HUES64 (cell line): ENCODE measurements at regions not wholly inside any gene's neighbourhood (a gene's known extent, or its start where the extent isn't known, plus 50 kb on each side); places are given as distances from the start of the nearest gene placed in this dataset.

Experiments
- H3K27ac ChIP-seq: 2 replicates; pipeline ENCODE4 v1.7.0; 2013; ENCODE audit warnings: low read depth, low read length, inconsistent platforms
- H3K27me3 ChIP-seq: 2 replicates; pipeline ENCODE4 v1.6.1; 2013; ENCODE audit warnings: mild to moderate bottlenecking, low read length; ENCODE audit not compliant: insufficient read depth
- H3K36me3 ChIP-seq: 2 replicates; pipeline ENCODE4 v1.6.1; 2013; ENCODE audit warnings: mild to moderate bottlenecking, low read length; ENCODE audit not compliant: insufficient read depth
- H3K4me1 ChIP-seq: 2 replicates; pipeline ENCODE4 v1.6.1; 2013; ENCODE audit warnings: mild to moderate bottlenecking, low read length, moderate library complexity; ENCODE audit not compliant: insufficient read depth
- H3K4me3 ChIP-seq: 2 replicates; pipeline ENCODE4 v1.5.1; 2013; ENCODE audit warnings: mild to moderate bottlenecking, low read length, moderate library complexity
- H3K9ac ChIP-seq: 2 replicates; pipeline ENCODE4 v1.6.1; 2013; ENCODE audit warnings: mild to moderate bottlenecking, low read depth, low read length
- H3K9me3 ChIP-seq: 2 replicates; pipeline ENCODE4 v1.6.1; 2013; ENCODE audit warnings: low read depth, low read length; ENCODE audit not compliant: insufficient read depth
- WGBS: fragments of 150-250, 120-280 bp; methylation state at CpG from one replicate; pipeline ENCODE4 v1.1.7; 2013; ENCODE audit warnings: missing lambda C conversion rate; 5-methylcytosine and 5-hydroxymethylcytosine counted together

- no peaks in the 10 kb centered on the region for H3K36me3 ChIP-seq
- H3K4me1 ChIP-seq = peaks cover 7% of the 10 kb centered on the region; the same call in 1 of the 2 replicates
- 93% methylated on average over 14 of the region's 14 CpGs for WGBS
- no peaks in the 10 kb centered on the region for H3K9me3 ChIP-seq
- H3K27me3 ChIP-seq = no peaks in the 10 kb centered on the region
- H3K27ac ChIP-seq = no peak overlapping the region
- no peak overlapping the region for H3K4me3 ChIP-seq
- no peak overlapping the region for H3K9ac ChIP-seq
Observed at GRCh38 chr5:2021484-2022176, 138.9 kb upstream of the IRX4 start.

DNA sequence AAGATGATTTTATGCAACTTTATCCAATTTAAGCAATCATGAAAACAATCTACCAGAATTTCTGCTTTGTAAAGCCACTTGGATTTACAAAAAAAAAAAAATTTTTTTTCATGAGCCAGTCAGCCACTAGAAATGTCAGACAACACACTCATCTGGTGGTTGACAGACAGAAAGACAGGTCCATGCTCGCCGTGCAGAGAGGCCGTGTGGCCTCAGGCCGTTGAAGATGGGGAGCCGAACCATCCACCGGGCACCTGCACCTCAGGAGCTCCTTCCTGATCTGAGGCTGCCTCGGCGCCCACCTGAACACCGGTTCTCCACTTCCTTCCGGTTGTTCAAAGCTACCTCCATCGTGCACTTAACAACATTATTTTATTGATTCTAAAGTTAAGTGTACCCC is 138.0 kb upstream of the IRX4 start:
- Histone ChIP-seq H3K36me3 (no peaks in the 10 kb centered on the region), H3K27me3 (no peaks in the 10 kb centered on the region), H3K27ac (no peak overlapping the region), H3K9ac (no peak overlapping the region), H3K4me3 (no peak overlapping the region), H3K4me1 (peaks cover 7% of the 10 kb centered on the region; the same call in 1 of the 2 replicates), H3K9me3 (no peaks in the 10 kb centered on the region)
- 93% methylated on average over 11 of the region's 11 CpGs for WGBS

DNA sequence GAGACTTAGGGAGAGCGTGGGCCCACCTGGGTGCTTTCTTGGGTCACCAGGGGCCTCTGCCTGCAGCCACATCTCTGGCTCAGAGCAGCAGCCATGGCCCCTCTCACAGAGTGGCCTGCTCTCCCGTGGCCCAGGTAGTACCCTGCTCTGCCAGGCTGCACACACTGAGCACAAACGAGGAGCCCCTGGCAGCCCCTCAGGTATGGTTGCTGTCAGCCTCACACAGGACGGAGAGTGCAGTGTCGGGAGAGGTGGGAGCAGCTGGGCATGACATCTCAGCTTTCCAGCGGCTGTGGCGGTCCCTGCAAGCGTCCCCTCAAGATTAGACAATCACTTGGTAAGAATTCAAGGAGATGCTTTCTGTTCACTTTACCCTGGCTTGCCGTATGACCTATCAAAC is 137.0 kb upstream of the IRX4 start:
- Histone ChIP-seq H3K9ac (no peak overlapping the region), H3K4me3 (no peak overlapping the region), H3K36me3 (no peaks in the 10 kb centered on the region), H3K4me1 (no peaks in the 10 kb centered on the region), H3K9me3 (no peaks in the 10 kb centered on the region), H3K27ac (no peak overlapping the region), H3K27me3 (no peaks in the 10 kb centered on the region)
- WGBS = 92% methylated on average over 9 of the region's 9 CpGs

GRCh38 chr5:2018390-2018724 is 135.6 kb upstream of the IRX4 start:
- H3K9ac ChIP-seq = no peak overlapping the region
- 93% methylated on average over 6 of the region's 6 CpGs for WGBS
- no peaks in the 10 kb centered on the region for H3K9me3 ChIP-seq
- no peaks in the 10 kb centered on the region for H3K4me1 ChIP-seq
- no peak overlapping the region for H3K4me3 ChIP-seq
- no peaks in the 10 kb centered on the region for H3K27me3 ChIP-seq
- no peak overlapping the region for H3K27ac ChIP-seq
- no peaks in the 10 kb centered on the region for H3K36me3 ChIP-seq

- H3K36me3 ChIP-seq = no peaks in the 10 kb centered on the region
- no peak overlapping the region for H3K27ac ChIP-seq
- no peak overlapping the region for H3K9ac ChIP-seq
- no peak overlapping the region for H3K4me3 ChIP-seq
- no peaks in the 10 kb centered on the region for H3K27me3 ChIP-seq
- no peaks in the 10 kb centered on the region for H3K9me3 ChIP-seq
- WGBS = 88% methylated on average over 19 of the region's 20 CpGs
- no peaks in the 10 kb centered on the region for H3K4me1 ChIP-seq
Observed at GRCh38 chr5:2017540-2018389, 135.0 kb upstream of the IRX4 start.

DNA sequence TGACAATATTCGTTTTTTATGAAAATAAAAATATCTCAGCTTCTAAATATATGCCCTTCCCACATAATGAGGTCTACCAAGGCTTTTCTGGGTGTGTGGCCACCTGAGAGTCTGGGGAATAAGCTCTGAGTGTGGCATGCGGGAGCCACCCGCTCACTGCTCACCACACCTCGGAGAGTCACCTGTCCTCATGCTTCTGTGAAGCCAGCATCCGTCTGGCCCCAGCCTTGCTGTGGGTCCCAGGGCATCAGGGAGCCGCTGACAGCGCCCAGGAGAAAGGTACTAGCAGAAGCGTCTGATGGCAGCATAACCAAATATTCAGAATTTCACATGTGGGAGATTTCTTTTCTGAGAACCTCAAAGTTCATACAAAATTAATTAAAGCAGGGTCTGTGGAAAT is 133.2 kb upstream of the IRX4 start:
- H3K27ac ChIP-seq = no peak overlapping the region
- H3K4me1 ChIP-seq = no peaks in the 10 kb centered on the region

DNA sequence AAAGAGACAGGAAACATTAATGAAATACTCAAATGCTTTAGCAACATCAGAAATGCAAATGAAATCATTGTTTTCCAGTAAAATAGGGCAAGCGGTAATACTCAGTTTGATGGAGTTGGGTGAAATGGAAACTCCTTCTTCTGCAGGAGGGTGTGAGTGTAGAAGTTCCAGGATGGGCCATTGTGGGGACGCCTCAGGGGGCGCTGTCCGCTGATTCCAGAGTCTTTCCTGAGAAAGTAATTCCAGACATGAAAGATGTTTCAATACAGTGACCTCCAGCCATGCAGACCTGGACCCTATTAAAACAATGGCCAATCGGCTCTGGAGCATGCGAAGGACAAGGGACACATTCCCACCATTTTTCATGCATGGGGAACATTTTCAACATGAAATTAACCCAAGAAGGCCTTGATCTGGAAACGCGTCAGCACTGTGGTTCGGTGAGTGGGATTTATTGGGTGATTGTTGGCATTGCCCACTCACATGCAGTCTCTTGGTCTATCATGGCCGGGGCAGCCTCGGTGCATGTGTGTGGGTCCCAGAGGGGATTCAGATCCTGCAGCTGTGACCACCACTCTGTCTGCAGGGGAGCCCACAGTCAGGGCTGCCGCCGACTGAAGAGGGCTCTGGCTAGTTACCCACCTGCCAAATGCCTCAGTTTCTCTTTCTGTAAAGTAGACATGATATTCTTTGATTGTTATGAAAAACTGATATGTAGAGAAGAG is 132.6 kb upstream of the IRX4 start:
- WGBS = 88% methylated on average over 13 of the region's 13 CpGs
- H3K9me3 ChIP-seq = no peaks in the 10 kb centered on the region
- no peaks in the 10 kb centered on the region for H3K4me1 ChIP-seq
- H3K27me3 ChIP-seq = no peaks in the 10 kb centered on the region
- H3K4me3 ChIP-seq = no peak overlapping the region
- H3K9ac ChIP-seq = no peak overlapping the region
- H3K36me3 ChIP-seq = no peaks in the 10 kb centered on the region
- H3K27ac ChIP-seq = no peak overlapping the region

More for the DNA sequence above, 133.2 kb upstream of the IRX4 start:
- Histone ChIP-seq H3K9me3 (no peaks in the 10 kb centered on the region), H3K9ac (no peak overlapping the region), H3K4me3 (no peak overlapping the region), H3K27me3 (no peaks in the 10 kb centered on the region), H3K36me3 (no peaks in the 10 kb centered on the region)
- WGBS = 93% methylated on average over 7 of the region's 8 CpGs

- Histone ChIP-seq H3K9me3 (no peaks in the 10 kb centered on the region), H3K4me1 (no peaks in the 10 kb centered on the region), H3K27ac (no peak overlapping the region), H3K27me3 (no peaks in the 10 kb centered on the region), H3K36me3 (no peaks in the 10 kb centered on the region), H3K9ac (no peak overlapping the region), H3K4me3 (no peak overlapping the region)
- 94% methylated on average over 12 of the region's 12 CpGs for WGBS
Observed at GRCh38 chr5:2014058-2014610, 131.4 kb upstream of the IRX4 start.

- WGBS = 86% methylated on average over 18 of the region's 18 CpGs
- Histone ChIP-seq H3K4me3 (no peak overlapping the region), H3K27ac (no peak overlapping the region), H3K36me3 (no peaks in the 10 kb centered on the region), H3K27me3 (no peaks in the 10 kb centered on the region), H3K9ac (no peak overlapping the region), H3K4me1 (no peaks in the 10 kb centered on the region), H3K9me3 (no peaks in the 10 kb centered on the region)
Observed at GRCh38 chr5:2013301-2014057, 130.8 kb upstream of the IRX4 start.

GRCh38 chr5:2012885-2013284 is 130.2 kb upstream of the IRX4 start:
- 92% methylated on average over 8 of the region's 8 CpGs for WGBS
- Histone ChIP-seq H3K9ac (no peak overlapping the region), H3K27ac (no peak overlapping the region), H3K27me3 (no peaks in the 10 kb centered on the region), H3K36me3 (no peaks in the 10 kb centered on the region), H3K4me3 (no peak overlapping the region), H3K4me1 (no peaks in the 10 kb centered on the region), H3K9me3 (no peaks in the 10 kb centered on the region)
